H1 (cell line): ENCODE measurements at regions not wholly inside any gene's neighbourhood (a gene's known extent, or its start where the extent isn't known, plus 50 kb on each side); places are given as distances from the start of the nearest gene placed in this dataset.

ENCODE experiments used
- CTCF ChIA-PET: fragments of 300-600 bp; sonication (Branson Sonifier 250); formaldehyde crosslinking; loops from one replicate; lab custom pipeline; 2021; ENCODE audit not compliant: partially characterized antibody; lab: Charles Lee
- POLR2A ChIA-PET: fragments of 300-600 bp; sonication (Branson Sonifier 250); formaldehyde crosslinking; loops from one replicate; lab custom pipeline; 2021; ENCODE audit warnings: inconsistent platforms; ENCODE audit not compliant: partially characterized antibody; lab: Charles Lee
- DNase-seq, 2 experiments: peaks; one replicate each; pipeline versions ENCODE4 v3.0.0 to v3.0.0-alpha.2; 2010 to 2022; ENCODE audit warnings: low spot score in 2 of 2, low read depth in 1 of 2, mixed read lengths in 1 of 2
- FAIRE-seq: peaks from 2 replicates; lab custom pipeline; 2011; peaks lifted over from hg19 to GRCh38; lab: Jason Lieb, UNC
- H2AFZ ChIP-seq: 2 replicates; pipeline ENCODE4 v1.8.1; 2012; ENCODE audit warnings: low read length, inconsistent platforms
- H2AK5ac ChIP-seq: 2 replicates; pipeline ENCODE4 v1.6.1; 2013; ENCODE audit warnings: low read depth, low read length
- H2BK120ac ChIP-seq: replicated peaks from 2 replicates; pipeline ENCODE3; 2013; ENCODE audit warnings: low read depth, low read length, inconsistent platforms
- H2BK12ac ChIP-seq: 2 replicates; pipeline ENCODE4 v1.6.1; 2013; ENCODE audit warnings: low read depth, low read length
- H2BK15ac ChIP-seq: 2 replicates; pipeline ENCODE4 v1.6.1; 2013; ENCODE audit warnings: low read length
- H2BK20ac ChIP-seq: 2 replicates; pipeline ENCODE4 v1.6.1; 2013; ENCODE audit warnings: low read length
- H2BK5ac ChIP-seq: 2 replicates; pipeline ENCODE4 v1.6.1; 2013; ENCODE audit warnings: low read depth, low read length
- H3K14ac ChIP-seq: 2 replicates; pipeline ENCODE4 v1.6.1; 2013; ENCODE audit warnings: inconsistent platforms; ENCODE audit not compliant: insufficient read length
- H3K18ac ChIP-seq: 2 replicates; pipeline ENCODE4 v1.6.1; 2013; ENCODE audit warnings: low read length; ENCODE audit errors: extremely low read depth
- H3K23ac ChIP-seq: 2 replicates; pipeline ENCODE4 v1.6.1; 2013; ENCODE audit warnings: inconsistent platforms; ENCODE audit not compliant: insufficient read length
- H3K23me2 ChIP-seq: 2 replicates; pipeline ENCODE4 v1.6.1; 2013; ENCODE audit warnings: low read depth, low read length
- H3K27ac ChIP-seq: 2 replicates; pipeline ENCODE4 v1.6.1; 2011; ENCODE audit warnings: low read depth, low read length, inconsistent platforms
- H3K27me3 ChIP-seq, 4 experiments: replicated peaks in 1 of 4; 1 replicate in 1 of 4; 2 replicates in 3 of 4; pipeline versions ENCODE4 v1.6.1 to v1.8.1; 2011 to 2013; ENCODE audit warnings: low read length in 3 of 4, mild to moderate bottlenecking in 3 of 4, inconsistent platforms in 2 of 4, mixed read lengths in 2 of 4, moderate library complexity in 1 of 4; ENCODE audit not compliant: control insufficient read depth in 3 of 4, insufficient read depth in 3 of 4; ENCODE audit errors: extremely low read depth in 1 of 4
- H3K36me3 ChIP-seq, 4 experiments: 2 replicates each; pipeline versions ENCODE4 v1.6.1 to v1.8.1; 2011 to 2013; ENCODE audit warnings: mild to moderate bottlenecking in 4 of 4, low read length in 3 of 4, moderate library complexity in 2 of 4, control low read depth in 1 of 4, inconsistent platforms in 1 of 4; ENCODE audit not compliant: insufficient read depth in 4 of 4, control insufficient read depth in 2 of 4
- H3K4ac ChIP-seq: replicated peaks from 2 replicates; pipeline ENCODE3; 2013; ENCODE audit warnings: low read length, low read depth, mixed read lengths, inconsistent platforms; ENCODE audit not compliant: insufficient read length
- H3K4me1 ChIP-seq, 4 experiments: replicated peaks in 1 of 4; 1 replicate in 1 of 4; 2 replicates in 3 of 4; pipeline versions ENCODE4 v1.6.1 to v1.8.1; 2011 to 2013; ENCODE audit warnings: low read length in 3 of 4, inconsistent platforms in 2 of 4, mixed read lengths in 1 of 4; ENCODE audit not compliant: insufficient read depth in 4 of 4, control insufficient read depth in 3 of 4
- H3K4me2 ChIP-seq, 2 experiments: 2 replicates each; pipeline versions ENCODE4 v1.6.1 to v1.8.1; 2011 to 2013; ENCODE audit warnings: low read depth in 2 of 2, low read length in 2 of 2, control low read depth in 1 of 2, inconsistent platforms in 1 of 2, mild to moderate bottlenecking in 1 of 2; ENCODE audit not compliant: insufficient read depth in 1 of 2
- H3K4me3 ChIP-seq, 4 experiments: fragments of 200-600, 300-600 bp in 1 of 4; sonication (generic), shearing (Covaris generic), sonication (Bioruptor Twin) in 1 of 4; 2 replicates each; pipeline versions ENCODE4 v1.5.1 to v1.8.1; 2011 to 2016; ENCODE audit warnings: low read length in 4 of 4, low read depth in 3 of 4, control low read depth in 2 of 4, inconsistent platforms in 2 of 4, mild to moderate bottlenecking in 2 of 4, mixed read lengths in 1 of 4, moderate library complexity in 1 of 4; ENCODE audit not compliant: insufficient read depth in 2 of 4; ENCODE audit errors: extremely low read depth in 1 of 4
- H3K56ac ChIP-seq: replicated peaks from 2 replicates; pipeline ENCODE3; 2013; ENCODE audit warnings: low read depth, mild to moderate bottlenecking, mixed read lengths, low read length, inconsistent platforms; ENCODE audit not compliant: insufficient read length
- H3K79me1 ChIP-seq: 2 replicates; pipeline ENCODE4 v1.6.1; 2013; ENCODE audit warnings: low read depth, low read length, control low read depth
- H3K79me2 ChIP-seq, 2 experiments: 2 replicates each; pipeline versions ENCODE4 v1.6.1 to v1.8.1; 2012 to 2013; ENCODE audit warnings: low read length in 2 of 2, mild to moderate bottlenecking in 2 of 2, inconsistent platforms in 1 of 2; ENCODE audit not compliant: insufficient read depth in 2 of 2, control insufficient read depth in 1 of 2
- H3K9ac ChIP-seq, 4 experiments: replicated peaks in 1 of 4; 1 replicate in 1 of 4; 2 replicates in 3 of 4; pipeline versions ENCODE4 v1.6.1 to v1.8.1; 2011 to 2013; ENCODE audit warnings: low read depth in 3 of 4, low read length in 3 of 4, control low read depth in 2 of 4, mild to moderate bottlenecking in 2 of 4, moderate library complexity in 2 of 4, inconsistent platforms in 1 of 4; ENCODE audit errors: extremely low read depth in 1 of 4
- H3K9me3 ChIP-seq, 2 experiments: 2 replicates each; pipeline versions ENCODE4 v1.6.1 to v1.8.1; 2012 to 2013; ENCODE audit warnings: mild to moderate bottlenecking in 2 of 2, moderate library complexity in 2 of 2, control low read depth in 1 of 2, inconsistent platforms in 1 of 2, low read depth in 1 of 2, low read length in 1 of 2, mixed read lengths in 1 of 2; ENCODE audit not compliant: insufficient read depth in 2 of 2
- H4K20me1 ChIP-seq, 2 experiments: replicated peaks in 1 of 2; 2 replicates each; pipeline versions ENCODE3 to v1.8.1; 2011 to 2013; ENCODE audit warnings: inconsistent platforms in 2 of 2, low read length in 2 of 2, mild to moderate bottlenecking in 1 of 2; ENCODE audit not compliant: insufficient read depth in 2 of 2, control insufficient read depth in 1 of 2
- H4K5ac ChIP-seq: 2 replicates; pipeline ENCODE4 v1.6.1; 2013; ENCODE audit warnings: low read length, low read depth, mixed read lengths, inconsistent platforms; ENCODE audit not compliant: insufficient read length
- H4K8ac ChIP-seq: 2 replicates; pipeline ENCODE4 v1.8.0; 2013; ENCODE audit warnings: mild to moderate bottlenecking, moderate library complexity, low read length, inconsistent platforms; ENCODE audit not compliant: insufficient read depth; ENCODE audit errors: extremely low read depth
- H4K91ac ChIP-seq: replicated peaks from 2 replicates; pipeline ENCODE3; 2013; ENCODE audit warnings: low read length, mixed read lengths, inconsistent platforms; ENCODE audit not compliant: insufficient read length
- HDAC2 ChIP-seq, 2 experiments: fragments of 300-600 bp in 1 of 2; sonication (generic) in 1 of 2; IDR thresholded peaks; 2 replicates each; pipeline ENCODE4 v1.6.1; 2011 to 2012; ENCODE audit warnings: low read depth in 2 of 2, low read length in 2 of 2, mild to moderate bottlenecking in 2 of 2, moderate library complexity in 2 of 2, borderline replicate concordance in 1 of 2, inconsistent platforms in 1 of 2
- HDAC6 ChIP-seq: IDR thresholded peaks from one replicate; pipeline ENCODE4 v1.7.1; 2012; ENCODE audit warnings: low read depth, mild to moderate bottlenecking, inconsistent platforms, low read length, moderate library complexity
- JUND ChIP-seq: IDR thresholded peaks from 2 replicates; pipeline ENCODE4 v1.6.1; 2011; ENCODE audit warnings: mild to moderate bottlenecking, improper control_type of control experiment, low read length
- WGBS, 2 experiments: shearing (Covaris generic) in 1 of 2; methylation state at CpG; one replicate each; pipeline versions ENCODE4 v1.1.6 to v1.1.7; 2013 to 2015; ENCODE audit warnings: low lambda C conversion rate in 2 of 2, mixed read lengths in 2 of 2, inconsistent platforms in 1 of 2, low coverage in 1 of 2, missing lambda C conversion rate in 1 of 2; ENCODE audit not compliant: insufficient replicate concordance in 2 of 2, insufficient coverage in 1 of 2, insufficient read length in 1 of 2; ENCODE audit errors: extremely low coverage in 1 of 2, missing lambda C conversion rate in 1 of 2; 5-methylcytosine and 5-hydroxymethylcytosine counted together

GRCh38 chr6:21754891-21755290, 161.3 kb downstream of the SOX4 start:
- Histone ChIP-seq H3K4me2 (no peak overlapping the region), H3K79me1 (peaks cover 7% of the 10 kb centered on the region; the same call in 1 of the 2 replicates), H3K23ac (no peak overlapping the region), H2AFZ (no peak overlapping the region), H3K4ac (no peak overlapping the region), H3K27ac (no peak overlapping the region), H3K4me1 (peaks cover 0 to 26% (median 16%) of the 10 kb centered on the region in 4 experiments; a peak in 5 of 7 replicates), H4K8ac (no peak overlapping the region), H3K56ac (no peak overlapping the region), H3K18ac (no peak overlapping the region), H2AK5ac (no peak overlapping the region), H3K9ac (no peak overlapping the region), H3K23me2 (peaks cover 2% of the 10 kb centered on the region), H3K27me3 (no peaks in the 10 kb centered on the region), H3K4me3 (no peak overlapping the region), H4K20me1 (peaks cover 2 to 7% of the 10 kb centered on the region in 2 experiments), H2BK120ac (no peak overlapping the region), H4K5ac (no peak overlapping the region), H3K14ac (no peak overlapping the region), H2BK5ac (no peak overlapping the region), H3K79me2 (peaks cover 21 to 94% of the 10 kb centered on the region in 2 experiments), H2BK20ac (no peak overlapping the region), H3K9me3 (no peaks in the 10 kb centered on the region), H2BK12ac (no peak overlapping the region), H4K91ac (no peak overlapping the region), H3K36me3 (peaks cover 0 to 13% (median 2%) of the 10 kb centered on the region in 4 experiments; a peak in 4 of 8 replicates), H2BK15ac (no peak overlapping the region)
- ChIA-PET POLR2A (no interaction called here), CTCF (interaction anchor here (0.7 kb wide), 1 partner anchor 1218 kb away, joined by 5 read pairs; no protein-coding TSS in a partner anchor)
- 92% methylated on average over 5 of the region's 5 CpGs; no CpG with 5 or more reads in 1 of the 2 experiments for WGBS, 2 experiments
- FAIRE-seq (no peak), DNase-seq (no peak)
- TF ChIP-seq JUND (no peak), HDAC6 (no peak), HDAC2 (IDR thresholded peaks at IDR 0.05; ENCODE audit: borderline replicate concordance in 1 of 2, low read depth in 2 of 2, low read length in 2 of 2) (no peak)
